HEK293 (cell line): ENCODE measurements at regions not wholly inside any gene's neighbourhood (a gene's known extent, or its start where the extent isn't known, plus 50 kb on each side); places are given as distances from the start of the nearest gene placed in this dataset.

Experiments used
- CTCF ChIA-PET: fragments of 350-600 bp; formaldehyde crosslinking; extraction: SDS; loops from one replicate; lab custom pipeline; 2021; ENCODE audit warnings: antibody characterized with exemption; lab: Yijun Ruan, JAX
- POLR2A ChIA-PET: fragments of 300-600 bp; formaldehyde crosslinking; extraction: SDS; loops from one replicate; lab custom pipeline; 2020; ENCODE audit warnings: antibody characterized with exemption, inconsistent platforms; lab: Yijun Ruan, JAX
- H3K27ac ChIP-seq: fragments of 200-500 bp; sonication (Bioruptor generic); 2 replicates; pipeline ENCODE4 v1.5.1; 2014; ENCODE audit warnings: low read depth, low read length, control low read depth, inconsistent platforms; ENCODE audit errors: extremely low read depth
- H3K36me3 ChIP-seq, 2 experiments: fragments of 200-500 bp in 1 of 2; sonication (Bioruptor generic) in 1 of 2; 1 replicate in 1 of 2; 2 replicates in 1 of 2; pipeline ENCODE4 v1.5.1; 2014 to 2017; ENCODE audit warnings: inconsistent platforms in 2 of 2, low read length in 2 of 2; ENCODE audit not compliant: control insufficient read depth in 2 of 2, insufficient read depth in 1 of 2
- H3K4me1 ChIP-seq: fragments of 200-500 bp; sonication (Bioruptor generic); 2 replicates; pipeline ENCODE4 v1.5.1; 2014; ENCODE audit warnings: mild to moderate bottlenecking, low read length, inconsistent platforms; ENCODE audit not compliant: control insufficient read depth, insufficient read depth
- H3K4me3 ChIP-seq: 2 replicates; pipeline ENCODE4 v1.5.1; 2011; ENCODE audit warnings: low read depth, mild to moderate bottlenecking, control low read depth, low read length, moderate library complexity
- H3K9me3 ChIP-seq: fragments of 200-500 bp; sonication (Bioruptor generic); 2 replicates; pipeline ENCODE4 v1.5.1; 2014; ENCODE audit warnings: low read depth, low read length, inconsistent platforms; ENCODE audit not compliant: control insufficient read depth, insufficient read depth
- BCL11A ChIP-seq: fragments of 450-650 bp; formaldehyde crosslinking; IDR thresholded peaks from 2 replicates; pipeline ENCODE4 v1.5.1; 2016; ENCODE audit warnings: low read depth, missing biosample characterization, missing genetic modification characterization
- KLF1 ChIP-seq: fragments of 450-650 bp; formaldehyde crosslinking; IDR thresholded peaks from 2 replicates; pipeline ENCODE4 v1.5.1; 2016; ENCODE audit warnings: missing biosample characterization, missing genetic modification characterization
- KLF16 ChIP-seq: fragments of 450-650 bp; formaldehyde crosslinking; IDR thresholded peaks from 2 replicates; pipeline ENCODE4 v1.5.1; 2017; ENCODE audit warnings: missing biosample characterization, missing genetic modification characterization
- SCRT1 ChIP-seq: fragments of 450-650 bp; formaldehyde crosslinking; IDR thresholded peaks from 2 replicates; pipeline ENCODE4 v1.5.1; 2016; ENCODE audit warnings: missing biosample characterization, missing genetic modification characterization, borderline replicate concordance
- ZBTB17 ChIP-seq: fragments of 450-650 bp; formaldehyde crosslinking; IDR thresholded peaks from 2 replicates; pipeline ENCODE4 v1.5.1; 2016; ENCODE audit warnings: missing biosample characterization, missing genetic modification characterization
- ZNF132 ChIP-seq: fragments of 450-650 bp; formaldehyde crosslinking; IDR thresholded peaks from 2 replicates; pipeline ENCODE4 v1.5.1; 2017; ENCODE audit warnings: missing biosample characterization, missing genetic modification characterization, borderline replicate concordance
- ZNF133 ChIP-seq: fragments of 450-650 bp; formaldehyde crosslinking; IDR thresholded peaks from 2 replicates; pipeline ENCODE4 v1.5.1; 2016; ENCODE audit warnings: missing biosample characterization, missing genetic modification characterization
- ZNF214 ChIP-seq: fragments of 450-650 bp; formaldehyde crosslinking; IDR thresholded peaks from 2 replicates; pipeline ENCODE4 v1.5.1; 2017; ENCODE audit warnings: missing biosample characterization, mild to moderate bottlenecking, missing genetic modification characterization, borderline replicate concordance
- ZNF555 ChIP-seq: fragments of 450-650 bp; formaldehyde crosslinking; conservative IDR thresholded peaks from 2 replicates; pipeline ENCODE4 v1.5.1; 2017; ENCODE audit warnings: missing biosample characterization, mild to moderate bottlenecking, missing genetic modification characterization, inconsistent platforms
- ZNF558 ChIP-seq: fragments of 450-650 bp; formaldehyde crosslinking; IDR thresholded peaks from 2 replicates; pipeline ENCODE4 v1.5.1; 2016; ENCODE audit warnings: missing biosample characterization, missing genetic modification characterization
- ZNF654 ChIP-seq: fragments of 450-650 bp; formaldehyde crosslinking; IDR thresholded peaks from 2 replicates; pipeline ENCODE4 v1.5.1; 2016; ENCODE audit warnings: low read depth, missing biosample characterization, missing genetic modification characterization
- ZNF76 ChIP-seq: fragments of 450-650 bp; formaldehyde crosslinking; IDR thresholded peaks from 2 replicates; pipeline ENCODE4; 2016; ENCODE audit warnings: low read depth, missing biosample characterization, missing genetic modification characterization, borderline replicate concordance
- ZNF830 ChIP-seq: fragments of 450-650 bp; IDR thresholded peaks from 2 replicates; pipeline ENCODE4 v1.5.0; 2018; ENCODE audit warnings: missing biosample characterization, missing genetic modification characterization, low read depth, mild to moderate bottlenecking, moderate library complexity
- TF ChIP-seq, protein P1 (sequence below): fragments of 450-650 bp; formaldehyde crosslinking; IDR thresholded peaks from 2 replicates; pipeline ENCODE4 v1.5.1; 2016; ENCODE audit warnings: missing biosample characterization, missing genetic modification characterization
- TF ChIP-seq, protein P2 (sequence below): fragments of 450-650 bp; IDR thresholded peaks from 2 replicates; pipeline ENCODE4 v1.5.1; 2018; ENCODE audit warnings: missing biosample characterization, mild to moderate bottlenecking, missing genetic modification characterization
- TF ChIP-seq, protein P3 (sequence below): fragments of 450-650 bp; formaldehyde crosslinking; IDR thresholded peaks from 2 replicates; pipeline ENCODE4 v1.5.1; 2016; ENCODE audit warnings: missing biosample characterization, missing genetic modification characterization
- TF ChIP-seq, protein P4 (sequence below): fragments of 450-650 bp; formaldehyde crosslinking; IDR thresholded peaks from 2 replicates; pipeline ENCODE4 v1.5.1; 2017; ENCODE audit warnings: missing biosample characterization, missing genetic modification characterization
- TF ChIP-seq, protein P5 (sequence below): fragments of 450-650 bp; formaldehyde crosslinking; IDR thresholded peaks from 2 replicates; pipeline ENCODE4 v1.5.1; 2016; ENCODE audit warnings: missing biosample characterization, missing genetic modification characterization
- TF ChIP-seq, protein P6 (sequence below): fragments of 450-650 bp; IDR thresholded peaks from 2 replicates; pipeline ENCODE4 v1.5.1; 2018; ENCODE audit warnings: missing biosample characterization, missing genetic modification characterization
- TF ChIP-seq, protein P7 (sequence below): fragments of 450-650 bp; formaldehyde crosslinking; IDR thresholded peaks from 2 replicates; pipeline ENCODE4 v1.5.1; 2016; ENCODE audit warnings: missing biosample characterization, missing genetic modification characterization

DNA sequence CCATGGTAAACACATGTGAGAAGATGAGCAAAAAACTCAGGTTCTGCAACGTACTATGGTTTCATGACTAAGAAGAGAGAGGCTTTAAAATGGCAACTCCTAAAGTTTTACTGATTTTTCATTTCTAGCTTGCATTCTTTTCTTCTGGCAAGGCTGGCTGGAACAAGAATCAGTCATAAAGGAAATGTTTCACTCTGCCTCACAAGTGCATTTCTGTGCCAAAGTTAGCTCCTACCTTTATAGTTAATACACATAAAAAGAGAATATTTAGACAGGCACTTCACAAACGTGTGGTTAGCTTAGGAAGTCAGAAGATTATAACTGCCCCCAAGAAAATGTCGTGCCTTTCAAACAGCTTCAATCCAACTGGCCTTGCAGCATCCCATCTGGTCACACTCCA lies 417.1 kb upstream of the CDH11 start:
- TF ChIP-seq ZNF555 (tag by site-specific recombination) (no peak), ZNF830 (tag by site-specific recombination) (no peak), ZNF132 (no peak), ZBTB17 (tag by site-specific recombination) (no peak)
- TF ChIP-seq, protein P1, sequence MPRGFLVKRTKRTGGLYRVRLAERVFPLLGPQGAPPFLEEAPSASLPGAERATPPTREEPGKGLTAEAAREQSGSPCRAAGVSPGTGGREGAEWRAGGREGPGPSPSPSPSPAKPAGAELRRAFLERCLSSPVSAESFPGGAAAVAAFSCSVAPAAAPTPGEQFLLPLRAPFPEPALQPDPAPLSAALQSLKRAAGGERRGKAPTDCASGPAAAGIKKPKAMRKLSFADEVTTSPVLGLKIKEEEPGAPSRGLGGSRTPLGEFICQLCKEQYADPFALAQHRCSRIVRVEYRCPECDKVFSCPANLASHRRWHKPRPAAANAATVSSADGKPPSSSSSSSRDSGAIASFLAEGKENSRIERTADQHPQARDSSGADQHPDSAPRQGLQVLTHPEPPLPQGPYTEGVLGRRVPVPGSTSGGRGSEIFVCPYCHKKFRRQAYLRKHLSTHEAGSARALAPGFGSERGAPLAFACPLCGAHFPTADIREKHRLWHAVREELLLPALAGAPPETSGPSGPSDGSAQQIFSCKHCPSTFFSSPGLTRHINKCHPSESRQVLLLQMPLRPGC (tag by site-specific recombination) = no peak
- TF ChIP-seq, protein P2, sequence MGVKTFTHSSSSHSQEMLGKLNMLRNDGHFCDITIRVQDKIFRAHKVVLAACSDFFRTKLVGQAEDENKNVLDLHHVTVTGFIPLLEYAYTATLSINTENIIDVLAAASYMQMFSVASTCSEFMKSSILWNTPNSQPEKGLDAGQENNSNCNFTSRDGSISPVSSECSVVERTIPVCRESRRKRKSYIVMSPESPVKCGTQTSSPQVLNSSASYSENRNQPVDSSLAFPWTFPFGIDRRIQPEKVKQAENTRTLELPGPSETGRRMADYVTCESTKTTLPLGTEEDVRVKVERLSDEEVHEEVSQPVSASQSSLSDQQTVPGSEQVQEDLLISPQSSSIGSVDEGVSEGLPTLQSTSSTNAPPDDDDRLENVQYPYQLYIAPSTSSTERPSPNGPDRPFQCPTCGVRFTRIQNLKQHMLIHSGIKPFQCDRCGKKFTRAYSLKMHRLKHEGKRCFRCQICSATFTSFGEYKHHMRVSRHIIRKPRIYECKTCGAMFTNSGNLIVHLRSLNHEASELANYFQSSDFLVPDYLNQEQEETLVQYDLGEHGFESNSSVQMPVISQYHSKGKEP (tag by site-specific recombination) = no peak
- ChIA-PET CTCF (no interaction called here), POLR2A (no interaction called here)
- no peak overlapping the region for H3K27ac ChIP-seq
- no peaks in the 10 kb centered on the region for H3K9me3 ChIP-seq
- no peaks in the 10 kb centered on the region for H3K36me3 ChIP-seq
- no peaks in the 10 kb centered on the region for H3K4me1 ChIP-seq
- H3K4me3 ChIP-seq = no peak overlapping the region

DNA sequence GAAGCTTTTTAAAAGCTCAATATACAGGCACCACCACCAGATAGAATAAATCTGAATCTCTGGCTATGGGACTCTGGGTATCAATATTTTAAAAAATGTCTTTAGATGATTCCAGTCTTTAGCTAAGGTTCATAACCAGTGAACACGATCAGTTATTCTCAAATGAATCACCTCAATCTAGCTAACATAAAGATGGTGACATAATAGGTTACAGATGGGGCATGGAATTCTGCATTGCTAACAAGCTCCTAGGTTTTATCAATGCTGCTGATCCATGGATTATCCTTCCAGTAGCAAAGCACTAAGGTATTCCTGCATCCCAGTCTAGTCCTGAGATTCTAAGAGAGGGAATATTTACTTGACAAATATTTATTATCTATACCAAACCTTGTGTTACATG lies 415.5 kb upstream of the CDH11 start:
- CTCF ChIA-PET = no interaction called here
- H3K27ac ChIP-seq = no peak overlapping the region
- POLR2A ChIA-PET = interaction anchor here (0.5 kb wide), 1 partner anchor 318 kb away, joined by 3 read pairs; no protein-coding TSS in a partner anchor
- TF ChIP-seq, protein P3, sequence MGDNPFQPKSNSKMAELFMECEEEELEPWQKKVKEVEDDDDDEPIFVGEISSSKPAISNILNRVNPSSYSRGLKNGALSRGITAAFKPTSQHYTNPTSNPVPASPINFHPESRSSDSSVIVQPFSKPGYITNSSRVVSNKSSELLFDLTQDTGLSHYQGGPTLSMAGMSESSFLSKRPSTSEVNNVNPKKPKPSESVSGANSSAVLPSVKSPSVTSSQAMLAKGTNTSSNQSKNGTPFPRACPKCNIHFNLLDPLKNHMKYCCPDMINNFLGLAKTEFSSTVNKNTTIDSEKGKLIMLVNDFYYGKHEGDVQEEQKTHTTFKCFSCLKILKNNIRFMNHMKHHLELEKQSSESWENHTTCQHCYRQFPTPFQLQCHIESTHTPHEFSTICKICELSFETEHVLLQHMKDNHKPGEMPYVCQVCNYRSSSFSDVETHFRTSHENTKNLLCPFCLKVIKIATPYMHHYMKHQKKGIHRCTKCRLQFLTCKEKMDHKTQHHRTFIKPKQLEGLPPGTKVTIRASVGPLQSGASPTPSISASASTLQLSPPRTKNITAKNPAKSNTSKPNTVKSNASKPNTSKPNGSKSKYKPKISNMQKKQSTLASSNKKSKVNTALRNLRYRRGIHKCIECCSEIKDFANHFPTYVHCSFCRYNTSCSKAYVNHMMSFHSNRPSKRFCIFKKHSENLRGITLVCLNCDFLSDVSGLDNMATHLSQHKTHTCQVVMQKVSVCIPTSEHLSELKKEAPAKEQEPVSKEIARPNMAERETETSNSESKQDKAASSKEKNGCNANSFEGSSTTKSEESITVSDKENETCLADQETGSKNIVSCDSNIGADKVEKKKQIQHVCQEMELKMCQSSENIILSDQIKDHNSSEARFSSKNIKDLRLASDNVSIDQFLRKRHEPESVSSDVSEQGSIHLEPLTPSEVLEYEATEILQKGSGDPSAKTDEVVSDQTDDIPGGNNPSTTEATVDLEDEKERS (tag by site-specific recombination) = no peak
- TF ChIP-seq, protein P4, sequence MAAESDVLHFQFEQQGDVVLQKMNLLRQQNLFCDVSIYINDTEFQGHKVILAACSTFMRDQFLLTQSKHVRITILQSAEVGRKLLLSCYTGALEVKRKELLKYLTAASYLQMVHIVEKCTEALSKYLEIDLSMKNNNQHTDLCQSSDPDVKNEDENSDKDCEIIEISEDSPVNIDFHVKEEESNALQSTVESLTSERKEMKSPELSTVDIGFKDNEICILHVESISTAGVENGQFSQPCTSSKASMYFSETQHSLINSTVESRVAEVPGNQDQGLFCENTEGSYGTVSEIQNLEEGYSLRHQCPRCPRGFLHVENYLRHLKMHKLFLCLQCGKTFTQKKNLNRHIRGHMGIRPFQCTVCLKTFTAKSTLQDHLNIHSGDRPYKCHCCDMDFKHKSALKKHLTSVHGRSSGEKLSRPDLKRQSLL = no peak
- no peak for TF ChIP-seq ZNF214 (tag by site-specific recombination)
- no peak for TF ChIP-seq ZNF558 (tag by site-specific recombination)
- TF ChIP-seq, protein P5, sequence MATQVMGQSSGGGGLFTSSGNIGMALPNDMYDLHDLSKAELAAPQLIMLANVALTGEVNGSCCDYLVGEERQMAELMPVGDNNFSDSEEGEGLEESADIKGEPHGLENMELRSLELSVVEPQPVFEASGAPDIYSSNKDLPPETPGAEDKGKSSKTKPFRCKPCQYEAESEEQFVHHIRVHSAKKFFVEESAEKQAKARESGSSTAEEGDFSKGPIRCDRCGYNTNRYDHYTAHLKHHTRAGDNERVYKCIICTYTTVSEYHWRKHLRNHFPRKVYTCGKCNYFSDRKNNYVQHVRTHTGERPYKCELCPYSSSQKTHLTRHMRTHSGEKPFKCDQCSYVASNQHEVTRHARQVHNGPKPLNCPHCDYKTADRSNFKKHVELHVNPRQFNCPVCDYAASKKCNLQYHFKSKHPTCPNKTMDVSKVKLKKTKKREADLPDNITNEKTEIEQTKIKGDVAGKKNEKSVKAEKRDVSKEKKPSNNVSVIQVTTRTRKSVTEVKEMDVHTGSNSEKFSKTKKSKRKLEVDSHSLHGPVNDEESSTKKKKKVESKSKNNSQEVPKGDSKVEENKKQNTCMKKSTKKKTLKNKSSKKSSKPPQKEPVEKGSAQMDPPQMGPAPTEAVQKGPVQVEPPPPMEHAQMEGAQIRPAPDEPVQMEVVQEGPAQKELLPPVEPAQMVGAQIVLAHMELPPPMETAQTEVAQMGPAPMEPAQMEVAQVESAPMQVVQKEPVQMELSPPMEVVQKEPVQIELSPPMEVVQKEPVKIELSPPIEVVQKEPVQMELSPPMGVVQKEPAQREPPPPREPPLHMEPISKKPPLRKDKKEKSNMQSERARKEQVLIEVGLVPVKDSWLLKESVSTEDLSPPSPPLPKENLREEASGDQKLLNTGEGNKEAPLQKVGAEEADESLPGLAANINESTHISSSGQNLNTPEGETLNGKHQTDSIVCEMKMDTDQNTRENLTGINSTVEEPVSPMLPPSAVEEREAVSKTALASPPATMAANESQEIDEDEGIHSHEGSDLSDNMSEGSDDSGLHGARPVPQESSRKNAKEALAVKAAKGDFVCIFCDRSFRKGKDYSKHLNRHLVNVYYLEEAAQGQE (tag by site-specific recombination) = no peak
- no peak for TF ChIP-seq SCRT1 (tag by site-specific recombination)
- no peak for TF ChIP-seq KLF16 (tag by site-specific recombination)
- TF ChIP-seq ZNF76 (tag by site-specific recombination) = no peak
- TF ChIP-seq, protein P6, sequence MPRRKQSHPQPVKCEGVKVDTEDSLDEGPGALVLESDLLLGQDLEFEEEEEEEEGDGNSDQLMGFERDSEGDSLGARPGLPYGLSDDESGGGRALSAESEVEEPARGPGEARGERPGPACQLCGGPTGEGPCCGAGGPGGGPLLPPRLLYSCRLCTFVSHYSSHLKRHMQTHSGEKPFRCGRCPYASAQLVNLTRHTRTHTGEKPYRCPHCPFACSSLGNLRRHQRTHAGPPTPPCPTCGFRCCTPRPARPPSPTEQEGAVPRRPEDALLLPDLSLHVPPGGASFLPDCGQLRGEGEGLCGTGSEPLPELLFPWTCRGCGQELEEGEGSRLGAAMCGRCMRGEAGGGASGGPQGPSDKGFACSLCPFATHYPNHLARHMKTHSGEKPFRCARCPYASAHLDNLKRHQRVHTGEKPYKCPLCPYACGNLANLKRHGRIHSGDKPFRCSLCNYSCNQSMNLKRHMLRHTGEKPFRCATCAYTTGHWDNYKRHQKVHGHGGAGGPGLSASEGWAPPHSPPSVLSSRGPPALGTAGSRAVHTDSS = no peak
- TF ChIP-seq, protein P7, sequence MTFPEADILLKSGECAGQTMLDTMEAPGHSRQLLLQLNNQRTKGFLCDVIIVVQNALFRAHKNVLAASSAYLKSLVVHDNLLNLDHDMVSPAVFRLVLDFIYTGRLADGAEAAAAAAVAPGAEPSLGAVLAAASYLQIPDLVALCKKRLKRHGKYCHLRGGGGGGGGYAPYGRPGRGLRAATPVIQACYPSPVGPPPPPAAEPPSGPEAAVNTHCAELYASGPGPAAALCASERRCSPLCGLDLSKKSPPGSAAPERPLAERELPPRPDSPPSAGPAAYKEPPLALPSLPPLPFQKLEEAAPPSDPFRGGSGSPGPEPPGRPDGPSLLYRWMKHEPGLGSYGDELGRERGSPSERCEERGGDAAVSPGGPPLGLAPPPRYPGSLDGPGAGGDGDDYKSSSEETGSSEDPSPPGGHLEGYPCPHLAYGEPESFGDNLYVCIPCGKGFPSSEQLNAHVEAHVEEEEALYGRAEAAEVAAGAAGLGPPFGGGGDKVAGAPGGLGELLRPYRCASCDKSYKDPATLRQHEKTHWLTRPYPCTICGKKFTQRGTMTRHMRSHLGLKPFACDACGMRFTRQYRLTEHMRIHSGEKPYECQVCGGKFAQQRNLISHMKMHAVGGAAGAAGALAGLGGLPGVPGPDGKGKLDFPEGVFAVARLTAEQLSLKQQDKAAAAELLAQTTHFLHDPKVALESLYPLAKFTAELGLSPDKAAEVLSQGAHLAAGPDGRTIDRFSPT = no peak
- no peak for TF ChIP-seq BCL11A
- no peak for TF ChIP-seq ZNF654 (tag by site-specific recombination)
- no peak for TF ChIP-seq ZNF133 (tag by site-specific recombination)
- no peak for TF ChIP-seq KLF1 (tag by site-specific recombination)

More for the DNA sequence above, 415.5 kb upstream of the CDH11 start:
- no peaks in the 10 kb centered on the region for H3K4me1 ChIP-seq
- no peaks in the 10 kb centered on the region for H3K9me3 ChIP-seq
- H3K36me3 ChIP-seq = no peaks in the 10 kb centered on the region
- no peak overlapping the region for H3K4me3 ChIP-seq
